Amniotic epithelial cell (primary cell): ENCODE measurements at regions not wholly inside any gene's neighbourhood (a gene's known extent, or its start where the extent isn't known, plus 50 kb on each side); places are given as distances from the start of the nearest gene placed in this dataset.
A peak's percentile ranks its signal among the peaks of the same experiment; 100 is the strongest.

Experiments used
- DNase-seq: peaks from one replicate; pipeline ENCODE4 v3.0.0-alpha.2; 2010; ENCODE audit warnings: low read depth

DNA sequence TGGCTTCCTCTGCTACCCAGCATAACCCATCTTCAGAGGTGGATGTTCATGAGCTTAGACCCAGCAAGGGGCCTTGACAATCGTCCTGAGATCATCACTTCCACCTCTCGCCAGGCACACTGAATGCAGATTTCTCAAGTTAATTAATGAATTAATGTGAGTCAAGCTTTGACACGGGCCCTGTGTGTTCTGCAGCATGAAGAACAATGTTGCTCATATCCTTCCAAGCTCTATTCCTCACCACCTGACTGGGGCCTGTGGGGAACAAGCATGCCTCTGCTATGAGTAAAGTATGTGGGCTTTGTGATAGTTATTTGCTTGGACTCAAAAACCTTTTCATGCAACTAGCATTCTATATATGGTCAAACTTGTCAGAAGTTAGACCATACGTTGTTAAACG lies 122.0 kb downstream of the SEC16B start:
- DNase-seq: peak; percentile 12

DNA sequence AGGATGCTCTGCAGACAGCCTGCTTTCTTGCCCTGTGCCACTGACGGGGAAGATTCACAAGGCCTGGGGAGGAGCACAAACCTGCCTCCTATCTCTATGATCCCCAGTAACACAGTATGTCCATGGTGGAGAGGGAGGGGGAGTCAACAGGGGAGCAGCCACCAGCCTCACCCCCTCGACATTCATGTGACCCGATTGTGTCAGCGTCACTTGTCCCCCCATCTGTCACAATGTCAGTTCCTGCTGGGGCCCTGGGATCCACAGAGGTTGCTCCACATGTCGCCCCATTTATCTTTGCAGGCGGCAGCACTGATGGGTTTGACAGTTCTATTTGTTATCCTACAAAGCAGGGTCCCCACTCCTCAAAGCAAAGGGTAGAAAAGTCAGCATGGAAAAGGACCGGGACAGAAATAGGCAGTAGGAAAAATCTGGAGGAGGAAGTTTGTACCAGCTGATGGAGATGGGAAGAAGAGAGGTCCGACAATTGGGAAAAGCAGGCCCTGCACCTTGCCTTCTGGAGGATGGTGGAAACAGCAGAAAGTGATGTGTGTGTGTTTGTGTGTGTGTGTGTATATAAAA lies 130.9 kb downstream of the SEC16B start:
- DNase-seq: no peak

DNA sequence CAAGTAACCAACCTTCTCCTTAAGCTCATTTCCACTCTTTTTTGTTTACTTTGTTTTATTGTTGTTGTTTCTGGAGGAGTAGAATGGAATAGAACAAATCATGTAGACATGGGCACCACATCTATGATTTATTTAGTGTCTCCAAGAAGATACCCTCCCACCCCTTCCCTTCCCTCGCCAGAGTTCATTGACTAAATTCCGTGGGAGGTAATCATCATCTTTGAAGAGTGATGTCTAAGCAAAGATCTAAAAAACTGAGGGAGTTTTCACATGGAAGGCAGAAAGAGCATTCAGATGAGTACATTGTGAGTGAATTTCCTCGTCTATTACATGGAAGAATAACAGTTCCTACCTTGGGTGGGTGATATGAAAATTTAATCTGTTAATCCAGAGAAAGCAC lies 136.2 kb downstream of the SEC16B start:
- no peak for DNase-seq

DNA sequence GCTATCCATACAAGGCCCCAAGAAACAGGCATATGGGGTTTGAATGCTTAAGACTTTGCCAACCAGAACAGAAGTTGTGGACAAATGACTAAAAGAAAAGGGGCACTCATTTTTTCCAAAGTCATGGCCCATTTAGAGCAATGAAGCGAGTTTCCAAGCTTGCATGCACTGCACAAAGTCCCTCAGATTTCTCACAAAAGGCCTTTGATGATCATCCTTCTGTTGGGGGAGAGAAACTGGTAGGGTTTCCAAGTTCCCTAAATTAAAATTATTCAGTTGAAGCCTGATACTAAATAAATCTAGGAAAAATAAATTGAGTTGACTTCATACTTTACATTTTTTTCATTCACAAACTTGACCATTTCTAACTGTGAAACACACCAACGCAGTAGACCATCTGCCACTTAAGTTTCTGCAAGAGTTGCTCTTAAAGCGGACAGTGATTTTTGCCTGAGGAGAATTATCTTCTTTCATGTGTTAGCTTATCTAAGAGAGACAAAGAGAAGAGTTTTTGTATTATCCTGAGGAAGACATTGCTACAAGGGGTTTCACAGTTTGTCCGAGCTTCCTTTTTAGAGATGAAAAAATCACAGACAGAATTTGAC lies 139.2 kb downstream of the SEC16B start:
- DNase-seq: no peak

DNA sequence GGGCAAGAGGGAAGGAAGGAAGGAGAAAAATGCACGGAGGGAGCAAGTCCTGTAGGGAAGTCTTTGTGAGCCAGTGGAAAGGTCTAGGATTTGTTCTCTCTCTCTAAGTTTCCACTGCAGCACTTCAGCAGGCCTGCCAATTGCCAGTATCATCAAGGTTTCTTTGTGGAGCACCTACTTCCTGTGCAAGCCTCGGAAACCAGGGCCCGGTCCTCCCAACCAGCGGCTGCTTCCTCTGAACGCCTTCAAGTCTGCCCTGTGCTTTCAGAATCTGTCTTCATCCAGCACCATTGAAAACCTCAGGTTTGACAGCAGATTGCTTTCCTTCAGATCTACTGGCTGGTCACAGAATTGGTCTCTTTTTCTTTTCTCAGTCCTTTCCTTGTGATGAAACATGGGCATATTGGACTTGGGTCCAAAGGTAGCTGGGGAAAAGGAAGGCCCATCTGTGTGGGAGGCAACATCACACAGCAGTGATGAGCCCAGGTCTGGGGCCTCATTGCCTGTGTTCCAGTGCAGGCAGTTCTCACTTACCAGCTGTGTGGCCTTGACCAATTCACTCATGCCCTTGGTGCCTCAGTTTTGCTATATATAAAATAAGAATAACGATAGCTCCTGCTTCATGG lies 144.5 kb downstream of the SEC16B start:
- DNase-seq: no peak

DNA sequence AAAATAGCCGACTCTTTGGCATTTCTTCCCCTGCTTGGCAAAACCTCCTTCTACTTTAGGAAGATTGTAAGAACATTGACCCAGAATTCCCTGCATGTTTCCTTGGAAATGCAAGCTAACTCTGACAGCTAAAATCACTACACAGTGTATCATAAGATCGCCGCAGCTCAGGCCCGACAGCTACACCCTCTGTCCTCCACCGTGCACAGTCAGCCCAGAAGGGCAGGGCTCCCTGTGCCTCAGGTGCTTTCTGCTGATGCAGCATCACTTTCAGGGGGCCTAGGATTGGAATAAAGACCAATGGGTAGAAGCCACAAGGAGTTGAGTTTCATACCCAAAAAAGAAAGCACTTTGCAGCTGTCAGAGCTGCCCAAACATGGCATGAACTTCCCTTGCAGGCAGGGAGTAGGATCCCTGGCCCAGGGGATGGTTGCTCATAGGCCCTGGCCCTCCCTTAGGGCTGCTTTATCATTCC lies 145.3 kb downstream of the SEC16B start:
- DNase-seq: no peak

DNA sequence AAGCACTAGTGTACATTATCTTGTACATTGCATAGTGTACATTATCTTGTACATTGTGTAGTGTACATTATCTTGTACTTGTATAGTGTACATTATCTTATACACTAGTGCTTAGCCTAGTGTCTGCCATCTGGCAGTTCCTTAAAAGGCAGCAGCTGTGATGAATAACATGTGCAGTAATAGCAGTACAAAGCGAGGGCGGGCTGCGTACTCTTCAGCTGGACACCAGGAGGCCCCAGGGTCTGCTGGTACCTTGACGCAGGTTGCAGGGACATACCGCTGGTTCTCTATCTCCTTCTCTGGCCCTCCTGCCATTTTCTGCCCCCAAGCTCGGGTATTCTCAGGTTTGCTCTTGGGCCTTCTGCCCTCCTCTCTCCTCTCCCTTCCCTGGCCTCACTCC lies 149.6 kb downstream of the SEC16B start:
- DNase-seq: no peak

DNA sequence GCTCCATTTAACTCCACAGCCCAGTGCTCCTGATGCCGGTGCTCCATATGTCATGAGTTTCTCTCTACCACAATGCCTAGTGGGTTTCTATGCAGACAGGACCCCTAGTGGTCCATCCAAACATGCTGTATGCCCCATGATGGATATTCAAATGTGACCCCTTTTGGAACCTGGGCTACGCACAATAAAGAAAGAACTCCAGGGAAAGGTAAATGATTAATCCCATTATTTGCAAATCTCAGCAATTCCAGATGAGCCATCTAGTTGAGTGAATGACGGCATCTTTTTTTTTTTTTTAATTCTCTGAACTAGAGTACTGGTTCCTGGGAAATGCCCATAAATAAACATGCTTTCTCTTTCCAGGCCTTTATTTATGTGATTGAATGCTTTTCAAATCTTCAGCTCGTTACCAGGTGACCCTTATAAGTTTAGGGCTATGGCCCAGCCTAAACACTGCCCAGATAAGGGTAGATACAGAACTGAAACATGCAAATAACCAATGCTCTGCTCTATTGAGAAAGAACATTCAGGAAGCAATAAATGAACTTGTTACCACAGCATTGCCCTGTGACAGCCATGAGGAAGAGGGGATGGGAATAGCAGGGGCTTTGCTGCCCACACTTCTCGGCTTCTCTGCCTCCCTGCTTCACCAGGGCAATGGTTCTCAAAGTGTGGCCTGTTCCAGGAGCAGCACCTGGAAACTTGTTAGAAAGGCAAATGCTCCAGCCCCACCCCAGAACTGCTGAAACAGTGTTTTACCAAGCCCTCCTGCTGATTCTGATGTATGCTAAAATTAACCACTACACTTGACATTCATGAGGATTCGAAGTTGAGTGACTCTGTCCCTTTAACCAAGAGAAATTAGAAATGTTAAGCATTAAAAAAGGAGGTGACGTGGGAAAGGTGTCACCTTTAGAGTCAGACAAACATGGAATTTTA lies 151.7 kb downstream of the SEC16B start:
- no peak for DNase-seq

DNA sequence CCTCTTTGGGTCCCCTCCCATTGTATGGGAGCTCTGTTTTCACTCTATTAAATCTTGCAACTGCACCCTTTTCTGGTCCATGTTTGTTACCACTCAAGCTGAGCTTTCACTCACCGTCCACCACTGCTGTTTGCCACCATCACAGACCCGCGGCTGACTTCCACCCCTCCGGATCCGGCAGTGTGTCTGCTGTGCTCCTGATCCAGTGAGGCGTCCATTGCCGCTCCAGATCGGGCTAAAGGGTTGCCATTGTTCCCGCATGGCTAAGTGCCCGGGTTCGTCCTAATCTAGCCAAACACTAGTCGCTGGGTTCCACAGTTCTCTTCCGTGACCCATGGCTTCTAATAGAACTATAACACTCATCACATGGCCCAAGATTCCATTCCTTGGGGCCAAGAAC lies 157.2 kb downstream of the SEC16B start:
- DNase-seq: no peak

DNA sequence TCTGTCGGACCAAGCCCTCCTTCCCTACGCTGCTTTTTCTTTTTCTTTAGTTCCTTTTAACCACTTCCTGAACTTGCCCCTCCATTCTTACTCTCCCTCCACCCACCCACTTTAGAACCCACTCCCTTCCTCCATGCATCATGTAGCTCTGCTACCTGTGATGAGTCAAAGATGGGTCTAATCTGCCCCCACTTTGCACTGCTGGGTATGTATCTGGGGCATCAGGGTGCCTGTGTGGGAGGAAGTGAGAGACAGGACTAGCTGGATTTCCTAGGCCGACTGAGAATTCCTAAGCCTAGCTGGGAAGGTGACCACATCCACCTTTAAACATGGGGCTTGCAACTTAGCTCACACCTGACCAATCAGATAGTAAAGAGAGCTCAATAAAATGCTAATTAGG lies 157.7 kb downstream of the SEC16B start:
- DNase-seq: no peak

DNA sequence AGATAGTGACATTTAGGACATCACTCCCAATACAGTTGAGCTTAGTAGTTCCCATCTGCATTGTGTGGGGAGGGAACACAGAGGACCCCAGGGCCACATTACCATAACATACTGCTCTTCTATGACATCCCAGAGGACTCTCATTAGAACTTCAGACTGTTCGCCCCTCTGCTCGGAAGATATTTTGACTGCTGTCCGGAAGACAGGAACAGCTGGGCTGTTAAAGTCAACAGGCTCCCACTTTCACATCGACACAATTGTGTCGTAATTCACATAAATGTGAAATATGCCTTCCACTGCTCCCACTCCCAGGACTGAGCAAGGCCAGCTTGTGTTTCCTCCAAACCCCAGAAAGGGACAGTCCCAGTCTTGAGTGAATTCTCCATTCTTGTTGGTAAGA lies 158.4 kb downstream of the SEC16B start:
- no peak for DNase-seq

DNA sequence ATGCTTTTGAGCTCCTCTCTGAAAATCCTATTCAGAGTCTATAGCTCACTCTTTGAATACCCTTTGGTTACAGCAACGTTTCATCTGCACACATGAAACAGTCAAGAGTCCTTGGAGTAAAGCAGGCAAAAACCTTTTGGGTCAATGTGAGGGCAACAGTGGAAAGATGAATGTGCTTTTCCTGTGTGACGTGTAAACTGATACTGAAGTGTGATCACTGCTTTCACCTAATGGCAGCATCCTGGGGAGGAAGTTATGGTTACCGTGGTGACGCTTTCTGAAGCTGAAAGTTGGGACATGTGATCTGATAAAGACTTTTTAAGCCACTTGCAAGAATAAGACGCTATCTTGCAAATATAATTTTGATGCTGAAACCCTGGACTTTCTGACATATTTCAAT lies 160.0 kb downstream of the SEC16B start:
- no peak for DNase-seq

DNA sequence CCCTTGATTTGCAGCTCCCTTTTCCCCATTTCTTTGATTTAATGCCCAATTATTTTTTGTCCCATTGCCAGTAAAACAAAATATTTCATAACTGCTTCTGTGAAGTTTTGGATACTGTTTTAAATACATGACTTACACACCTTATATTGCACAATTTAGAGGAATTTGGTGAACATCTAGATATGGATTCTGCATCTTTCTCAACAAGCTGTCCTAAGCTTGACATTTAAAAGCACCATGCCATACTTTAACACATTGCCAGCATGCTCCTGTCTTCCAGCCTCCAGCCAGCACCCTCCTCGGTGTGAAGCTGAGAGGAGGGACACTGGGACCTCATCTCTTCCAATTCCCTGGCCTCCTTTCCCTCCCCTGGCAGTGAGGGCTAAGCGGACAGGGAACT lies 167.6 kb downstream of the SEC16B start:
- DNase-seq: no peak

DNA sequence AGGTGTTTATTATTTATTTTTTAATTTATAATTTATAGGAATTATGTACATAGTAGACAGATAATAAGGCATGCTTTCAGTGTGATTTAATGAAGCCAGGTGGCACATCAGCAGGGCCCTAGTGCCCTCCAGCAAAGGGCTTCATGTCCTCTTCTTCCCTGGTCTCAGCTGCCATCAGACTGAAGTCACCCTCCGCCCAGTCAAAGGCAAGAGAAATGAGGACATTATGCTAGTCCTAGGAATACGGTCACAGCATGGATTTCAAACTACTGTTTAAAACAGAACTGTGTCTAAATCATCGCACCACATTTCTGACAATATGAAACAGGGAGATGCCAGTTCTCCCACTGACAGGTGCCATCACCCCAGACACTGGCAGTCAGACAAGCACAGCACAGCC lies 168.1 kb downstream of the SEC16B start:
- no peak for DNase-seq

DNA sequence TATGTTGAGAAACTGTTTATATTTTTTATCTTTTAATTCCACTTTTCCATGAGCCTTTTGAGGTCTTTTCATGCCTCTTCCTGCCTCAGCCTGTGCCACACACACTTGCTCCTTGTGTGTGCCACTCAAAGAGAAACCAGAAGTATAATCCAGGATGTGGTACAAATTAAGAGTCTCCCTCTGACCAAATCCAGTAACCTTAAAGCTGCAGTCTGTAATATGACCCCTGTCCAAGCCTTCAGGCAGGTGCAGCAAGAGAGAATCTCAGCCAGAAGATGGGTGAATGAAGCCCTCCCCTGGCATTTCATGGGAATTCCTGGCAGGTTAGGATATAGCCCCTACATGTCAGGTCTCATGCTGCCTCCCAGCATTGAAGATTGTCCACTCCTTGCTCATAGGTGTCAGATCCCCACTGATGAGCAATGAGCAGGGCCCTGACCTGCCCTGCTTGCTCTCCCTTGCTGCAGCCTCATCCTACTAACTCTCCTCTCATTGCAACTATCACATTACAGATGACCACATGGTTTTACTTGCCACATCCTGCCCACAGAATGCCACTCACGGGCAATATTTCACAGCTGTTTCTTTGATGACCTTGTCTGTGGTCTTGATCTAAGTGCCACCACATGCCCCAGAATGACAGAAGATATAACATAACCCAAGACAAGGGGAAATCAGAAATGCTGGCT lies 169.3 kb downstream of the SEC16B start:
- no peak for DNase-seq

DNA sequence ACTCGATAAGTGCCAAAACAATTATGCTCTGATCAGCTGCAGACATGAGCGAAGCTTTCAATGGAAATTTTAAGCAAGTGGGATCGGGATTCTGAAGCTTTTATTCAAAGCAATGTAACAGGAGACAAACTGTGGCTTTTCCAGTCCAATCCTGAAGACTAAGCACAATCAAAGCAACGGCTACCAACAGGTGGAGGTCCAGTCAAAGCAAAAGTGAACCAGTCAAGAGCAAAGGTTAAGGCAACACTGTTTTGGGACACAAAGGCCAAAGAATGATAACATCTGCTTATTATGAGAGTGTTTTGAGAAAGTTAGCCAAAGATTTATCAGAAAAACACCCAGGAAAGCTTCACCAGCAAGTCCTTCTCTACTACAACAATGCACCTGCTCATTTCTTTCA lies 170.1 kb downstream of the SEC16B start:
- DNase-seq: no peak

DNA sequence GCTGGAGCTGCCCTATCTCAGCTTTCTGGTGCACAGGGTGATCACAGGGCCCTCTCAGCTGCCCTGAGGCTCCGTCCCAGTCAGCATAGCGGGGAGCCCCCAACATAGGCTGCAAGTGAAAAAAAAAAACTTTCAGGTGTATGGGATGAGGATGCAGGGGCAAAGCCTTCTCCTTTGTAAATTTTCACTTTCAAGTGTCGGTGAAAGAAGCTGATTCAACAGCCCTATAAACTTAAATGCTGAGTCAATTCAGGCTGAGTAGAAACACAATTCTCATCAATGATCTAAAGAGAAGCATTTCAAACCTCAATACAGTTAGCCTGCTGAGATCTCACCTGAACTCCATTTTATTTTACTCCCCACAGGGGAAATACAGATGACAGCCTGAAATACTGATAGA lies 171.2 kb downstream of the SEC16B start:
- no peak for DNase-seq

DNA sequence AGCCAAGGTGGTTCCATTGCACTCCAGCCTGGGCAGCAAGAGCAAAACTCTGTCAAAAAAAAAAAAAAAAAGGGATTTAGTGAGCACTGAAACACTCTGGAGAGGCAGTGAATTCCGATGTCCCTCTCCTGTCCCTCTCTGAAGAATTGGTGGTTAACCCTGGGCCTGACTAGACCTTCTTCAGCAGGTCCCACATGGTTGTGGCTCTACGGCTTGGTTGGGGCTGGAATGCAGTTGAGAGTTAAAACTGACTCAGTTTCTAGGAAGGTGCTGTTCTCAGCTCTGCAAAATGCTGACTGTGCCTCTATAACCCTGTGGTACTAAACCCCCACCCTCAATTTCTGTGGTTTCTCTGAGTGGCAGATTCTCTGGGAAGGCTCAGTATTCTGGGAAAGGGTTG lies 173.3 kb downstream of the SEC16B start:
- DNase-seq: no peak

DNA sequence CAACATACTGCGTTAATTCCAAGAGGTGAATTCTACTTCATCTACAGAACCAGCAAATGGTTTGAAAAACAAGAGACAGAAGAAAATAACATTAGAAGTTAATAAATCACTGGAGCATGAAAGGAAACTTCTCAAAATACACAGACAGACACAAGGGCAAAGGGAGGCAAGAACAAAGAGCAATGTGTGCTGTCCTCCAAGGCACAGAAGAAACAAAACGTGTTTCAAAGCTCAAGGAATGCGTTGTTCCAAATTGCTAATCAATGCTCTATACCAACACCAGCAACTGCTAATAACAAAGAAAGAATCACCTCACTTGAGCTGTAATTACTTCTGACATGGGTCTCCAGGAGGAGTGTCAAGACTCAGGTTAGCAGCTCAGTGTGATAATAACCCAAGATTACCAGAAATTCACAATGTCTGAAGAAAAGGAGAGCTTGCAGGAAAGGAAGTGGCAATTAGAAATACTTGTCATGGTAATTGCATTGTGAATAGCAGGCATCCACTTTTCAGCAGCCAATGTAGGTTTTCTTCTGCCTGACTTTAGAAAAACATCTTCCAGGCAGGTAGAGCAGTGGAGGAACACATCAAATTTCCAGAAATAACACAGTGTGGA lies 175.4 kb downstream of the SEC16B start:
- no peak for DNase-seq

DNA sequence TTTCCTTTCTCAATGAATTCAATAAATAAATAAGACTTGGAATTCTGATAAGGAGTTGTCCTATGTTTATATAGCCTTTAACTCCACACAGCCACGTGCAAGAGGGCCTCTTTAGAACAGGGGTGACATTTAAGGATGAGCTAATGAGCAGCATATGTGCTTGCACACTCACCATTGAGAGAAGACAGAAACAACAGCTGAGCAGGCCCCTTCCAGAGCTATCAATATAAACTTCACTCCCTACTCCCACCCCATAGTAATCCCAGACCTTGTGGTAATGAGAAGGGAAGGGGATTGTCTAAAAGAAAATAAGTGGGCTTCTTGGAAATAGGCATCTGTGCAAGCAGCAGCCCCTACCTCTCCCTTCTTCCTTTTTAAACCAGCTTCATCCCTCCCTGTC lies 176.0 kb downstream of the SEC16B start:
- no peak for DNase-seq

DNA sequence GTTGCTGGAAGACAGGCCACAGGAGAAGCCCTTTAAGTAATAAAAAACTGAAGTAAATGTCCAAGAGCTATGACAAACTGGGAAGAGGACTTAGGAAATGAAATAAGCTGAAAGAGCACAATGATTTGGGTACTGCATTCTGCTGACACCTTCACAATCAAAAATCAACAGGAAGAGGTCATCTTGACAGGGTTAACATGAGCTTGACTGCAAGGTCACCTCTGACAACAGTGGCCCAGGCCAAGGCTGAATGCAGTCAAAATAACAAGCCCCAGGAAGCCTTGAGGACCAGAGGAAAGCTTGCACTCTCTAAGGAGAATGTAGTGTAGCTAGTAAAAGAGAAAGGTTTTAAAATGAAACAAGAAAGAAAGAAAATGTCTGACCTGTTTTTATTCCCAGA lies 179.3 kb downstream of the SEC16B start:
- no peak for DNase-seq

DNA sequence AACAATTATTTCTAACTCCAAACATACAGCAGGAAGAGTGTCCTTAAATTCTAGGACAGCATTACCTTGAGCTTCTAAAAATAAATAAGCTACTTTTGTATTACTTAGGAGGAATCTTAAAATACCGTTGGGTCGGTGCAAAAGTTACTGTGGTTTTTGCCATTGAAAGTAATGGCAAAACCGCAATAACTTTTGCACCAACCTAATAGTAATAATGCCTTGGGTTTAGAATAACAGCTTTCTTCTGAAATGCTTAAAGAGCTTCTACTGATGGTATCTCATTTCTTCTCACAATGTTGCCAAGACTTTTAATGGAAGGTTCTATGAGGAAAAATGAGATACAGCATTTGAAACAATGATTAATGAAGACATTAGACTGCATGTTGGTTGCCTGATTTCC lies 179.9 kb downstream of the SEC16B start:
- no peak for DNase-seq
